GM18520 (cell line): ENCODE measurements at regions not wholly inside any gene's neighbourhood (a gene's known extent, or its start where the extent isn't known, plus 50 kb on each side); places are given as distances from the start of the nearest gene placed in this dataset.

Experiments
- ATAC-seq: cut with Tn5 transposase; IDR thresholded peaks from one replicate; pipeline ENCODE4 v1.9.1; 2021; ENCODE audit not compliant: unreplicated experiment

DNA sequence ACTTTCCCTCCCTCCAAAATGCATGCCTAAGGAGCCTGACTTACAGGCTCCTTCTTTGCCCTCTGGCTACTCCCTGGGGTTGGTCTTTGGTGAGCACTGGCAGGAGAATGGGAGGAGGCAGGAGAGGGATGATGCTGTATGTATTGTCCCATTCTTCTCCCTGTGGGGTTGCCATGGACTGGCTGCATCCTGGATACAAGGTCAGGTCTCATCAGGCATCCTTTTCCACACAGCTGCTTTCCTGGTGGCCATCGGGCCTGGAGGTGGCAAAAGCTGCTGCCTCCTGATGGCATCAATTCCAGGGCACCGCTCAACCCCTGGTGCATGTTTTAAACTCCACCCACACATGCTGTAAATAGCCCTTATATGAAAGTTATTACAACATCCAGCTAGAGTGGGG, 257.2 kb downstream of the ETS1 start:
- ATAC-seq, result no peak

DNA sequence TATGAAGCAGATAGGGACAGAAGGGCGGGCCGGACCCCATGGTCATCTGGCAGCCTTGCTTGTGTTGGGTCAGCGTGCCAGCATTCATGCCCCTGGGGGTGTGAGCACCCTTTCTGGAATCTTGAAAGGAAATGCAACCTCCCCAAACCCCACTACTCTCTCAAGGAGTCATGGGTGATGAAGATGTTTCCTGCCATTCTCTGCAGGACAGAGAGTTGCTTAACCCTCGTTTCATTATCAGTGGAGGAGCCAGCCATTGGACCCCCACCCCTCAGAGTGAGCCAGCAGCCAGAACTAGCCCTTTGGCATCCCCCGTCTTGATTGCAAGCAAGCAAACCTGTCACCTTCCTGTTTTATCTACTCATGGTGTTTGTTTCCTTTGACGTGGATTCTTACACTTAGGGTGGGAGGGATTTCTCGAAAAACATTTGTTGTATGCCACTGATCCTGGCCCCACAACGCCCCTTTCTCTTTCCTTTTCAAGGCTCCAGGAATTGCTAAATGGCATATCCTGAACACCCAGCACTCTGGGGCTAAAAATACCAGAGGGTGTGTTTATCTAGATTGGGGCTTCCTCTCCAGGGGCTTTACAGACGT, 258.3 kb downstream of the ETS1 start:
- ATAC-seq, result no peak

DNA sequence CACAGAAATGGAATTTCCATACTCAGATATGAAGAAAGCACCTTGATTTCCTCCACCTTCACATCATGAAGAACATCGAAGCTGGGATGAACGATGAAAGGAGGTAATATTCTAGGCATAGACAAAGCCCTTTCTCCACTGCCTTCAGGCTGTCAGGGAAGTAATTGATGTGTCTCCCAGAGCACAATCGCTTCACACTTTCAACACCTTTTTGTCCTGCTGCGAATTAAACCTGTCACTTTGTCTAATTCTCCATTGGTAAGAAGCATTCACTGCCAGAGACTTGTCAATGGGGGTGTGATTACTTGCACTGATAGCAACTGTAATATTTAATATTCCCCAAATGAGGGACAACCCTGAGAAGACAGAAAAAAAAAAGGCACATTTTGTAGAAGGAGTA, 260.1 kb downstream of the ETS1 start:
- no peak for ATAC-seq

DNA sequence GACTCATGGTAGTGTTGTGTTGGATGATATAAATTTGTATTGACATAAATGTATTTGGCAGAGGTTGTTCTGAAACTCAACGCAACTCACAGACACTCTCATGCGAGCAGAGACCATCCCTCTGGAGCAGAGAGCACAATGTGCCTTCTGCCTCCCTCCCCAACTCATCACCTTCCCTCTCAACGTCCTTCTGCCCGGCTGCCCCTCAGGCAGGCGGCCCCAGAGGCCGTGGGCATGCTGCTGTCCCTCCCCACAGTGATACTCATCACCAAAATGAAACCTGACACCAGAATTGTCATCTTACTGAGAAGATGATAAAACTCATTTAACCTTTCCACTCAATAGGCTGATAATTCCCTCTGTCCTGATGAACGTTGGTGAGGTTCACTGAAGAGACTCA, 260.6 kb downstream of the ETS1 start:
- ATAC-seq, result no peak

DNA sequence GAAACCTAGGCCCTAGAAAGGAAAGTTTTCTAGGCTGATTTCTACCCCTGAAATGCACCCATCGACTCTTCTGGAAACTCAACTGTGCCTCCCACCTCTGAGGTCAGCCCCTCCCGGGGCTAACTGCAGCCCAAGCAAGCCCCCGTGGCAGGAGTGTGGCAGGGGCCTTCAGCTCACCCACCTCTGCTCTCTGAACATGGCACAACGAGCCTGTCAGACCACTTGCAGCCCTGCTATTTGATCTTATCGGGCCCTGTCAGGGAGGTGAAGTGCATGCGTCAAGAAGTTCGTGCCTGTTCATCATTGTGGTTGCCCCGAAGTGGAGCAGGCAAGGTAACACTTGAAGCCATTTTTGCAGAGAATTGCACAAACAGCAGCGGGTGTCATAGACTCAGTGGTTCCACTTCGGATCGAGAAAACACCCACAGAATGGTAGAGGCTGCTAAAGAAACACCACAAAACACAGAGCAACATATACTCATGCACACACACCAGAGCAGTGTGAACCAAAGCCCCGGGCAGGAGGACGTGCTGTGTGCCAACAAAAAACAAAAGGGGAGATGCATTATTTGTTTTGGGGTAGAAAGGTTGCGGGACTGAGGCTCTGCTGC, 262.7 kb downstream of the ETS1 start:
- no peak for ATAC-seq

DNA sequence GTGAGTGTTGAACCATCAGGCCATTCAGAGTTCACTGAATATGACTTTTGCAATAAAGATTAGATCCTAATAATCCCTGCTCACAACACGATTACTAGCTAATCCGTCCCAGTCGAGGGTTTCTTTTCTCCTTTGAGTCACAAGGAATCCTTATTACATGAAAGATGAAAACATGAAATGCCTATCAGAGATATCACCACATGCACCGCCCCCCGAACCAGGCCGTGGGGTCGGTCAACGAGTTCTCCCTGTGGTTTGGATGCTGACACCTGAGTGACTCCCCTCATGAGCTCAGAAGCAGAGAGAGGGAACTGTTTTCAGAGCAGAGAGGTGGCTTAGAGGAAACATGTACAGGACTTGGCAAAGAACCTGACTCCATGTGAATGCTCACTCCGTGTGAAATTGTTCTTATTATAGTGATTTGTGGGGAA, 263.3 kb downstream of the ETS1 start:
- ATAC-seq, result no peak

DNA sequence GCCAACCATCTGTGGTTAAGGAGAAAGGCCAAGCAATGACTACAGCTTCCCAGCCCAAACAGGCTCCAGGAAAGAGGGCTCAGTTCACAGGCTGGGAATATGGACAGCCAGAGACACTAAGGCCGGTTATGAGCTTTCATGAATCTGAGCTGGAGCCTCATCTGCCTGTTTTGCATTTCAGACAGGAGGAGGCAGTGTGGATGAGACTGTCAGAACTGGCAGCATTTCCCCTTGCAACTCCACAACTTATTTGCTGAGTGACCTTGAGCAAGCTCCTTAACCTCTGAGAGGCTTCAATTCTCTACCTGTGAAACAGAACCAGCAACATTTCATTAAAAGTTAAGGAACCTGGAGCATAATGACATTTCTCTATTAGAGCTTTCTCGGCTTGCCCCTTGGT, 264.0 kb downstream of the ETS1 start:
- no peak for ATAC-seq

DNA sequence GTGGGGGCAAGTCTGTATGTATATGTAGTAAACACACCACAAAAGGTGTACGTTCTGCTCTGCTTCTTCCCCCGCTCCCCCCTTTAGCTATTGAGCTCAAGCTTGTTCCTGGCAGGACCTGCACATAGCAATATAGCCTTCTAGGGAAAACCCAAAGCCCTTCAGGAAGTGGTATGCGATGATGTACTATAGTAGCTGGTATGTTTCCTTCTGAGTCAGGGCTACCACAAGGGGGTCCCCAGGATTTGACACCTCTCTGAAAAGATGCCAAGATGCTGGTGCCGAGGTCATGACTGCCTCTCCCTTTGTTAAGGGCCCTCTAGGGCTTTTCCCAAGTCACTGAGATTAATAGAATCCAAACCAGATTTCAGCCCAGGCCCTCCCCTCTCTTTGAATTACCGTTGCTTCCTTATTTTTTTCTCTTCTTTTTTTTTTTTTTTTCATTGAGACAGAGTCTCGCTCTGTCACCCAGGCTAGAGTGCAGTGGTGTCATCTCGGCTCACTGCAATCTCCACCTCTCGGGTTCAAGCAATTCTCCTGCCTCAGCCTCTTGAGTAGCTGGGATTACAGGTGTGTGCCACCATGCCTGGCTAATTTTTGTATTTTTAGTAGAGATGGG, 268.4 kb downstream of the ETS1 start:
- ATAC-seq, result peak; percentile 94

DNA sequence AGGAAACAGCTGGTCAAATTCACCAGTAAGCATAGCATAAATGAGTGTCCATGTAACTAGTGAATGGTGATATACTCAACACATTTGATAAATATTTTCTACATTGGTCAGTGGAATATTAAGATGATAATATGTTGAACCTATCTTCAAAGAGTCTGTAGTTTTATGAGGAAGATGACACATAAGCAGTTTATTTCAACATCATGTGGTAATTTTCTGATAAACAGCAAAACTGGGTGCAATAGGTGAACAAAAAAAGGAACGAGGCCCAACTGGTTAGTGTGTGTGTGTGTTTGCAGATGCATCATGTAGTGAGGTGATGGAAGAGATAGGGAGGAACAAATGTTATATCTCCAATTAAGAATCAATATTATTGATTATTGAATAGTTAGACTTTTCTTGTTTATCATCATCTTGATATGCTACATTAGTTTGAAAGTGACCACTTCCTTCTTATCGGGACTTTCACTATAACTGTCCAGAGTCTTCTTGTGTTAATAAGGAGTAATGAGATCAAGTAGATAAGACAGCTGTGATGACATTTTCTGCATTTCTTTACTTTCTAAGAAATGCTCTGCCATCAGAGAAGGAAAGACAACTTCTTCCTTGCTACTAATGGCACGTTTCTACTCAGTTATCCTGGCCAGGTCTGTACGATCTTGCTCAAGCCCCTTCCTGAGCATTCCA, 270.7 kb downstream of the ETS1 start:
- ATAC-seq, result no peak

DNA sequence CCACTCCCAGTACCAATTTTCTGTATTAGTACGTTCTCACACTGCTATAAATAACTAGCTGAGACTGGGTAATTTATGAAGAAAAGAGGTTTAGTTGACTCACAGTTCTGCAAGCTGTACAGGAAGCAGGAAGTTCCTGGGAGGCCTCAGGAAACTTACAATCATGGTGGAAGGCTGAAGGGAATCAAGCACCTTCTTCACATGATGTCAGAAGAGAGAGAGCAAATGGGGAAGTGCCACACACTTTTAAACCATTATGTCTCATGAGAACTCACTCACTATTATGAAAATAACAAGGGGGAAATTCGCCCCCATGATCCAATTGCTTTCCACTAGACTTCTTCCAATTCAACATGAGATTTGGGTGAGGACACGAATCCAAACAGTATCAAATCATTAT, 271.4 kb downstream of the ETS1 start:
- no peak for ATAC-seq

DNA sequence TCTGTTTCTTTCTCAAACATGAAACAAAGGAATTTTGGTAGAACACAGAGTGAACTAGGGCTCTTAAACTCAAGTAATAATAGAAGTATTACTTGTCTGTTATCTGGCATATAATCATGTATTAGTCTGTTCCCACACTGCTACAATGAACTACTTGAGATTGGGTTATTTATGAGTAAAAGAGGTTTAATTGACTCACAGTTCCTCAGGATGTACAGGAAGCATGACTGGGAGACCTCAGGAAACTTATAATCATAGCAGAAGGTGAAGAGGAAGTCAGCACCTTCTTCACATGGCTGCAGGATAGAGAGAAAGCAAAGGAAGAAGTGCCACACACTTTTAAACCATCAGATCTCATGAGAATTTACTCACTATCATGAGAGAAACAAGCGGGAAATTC, 273.4 kb downstream of the ETS1 start:
- ATAC-seq, result no peak

DNA sequence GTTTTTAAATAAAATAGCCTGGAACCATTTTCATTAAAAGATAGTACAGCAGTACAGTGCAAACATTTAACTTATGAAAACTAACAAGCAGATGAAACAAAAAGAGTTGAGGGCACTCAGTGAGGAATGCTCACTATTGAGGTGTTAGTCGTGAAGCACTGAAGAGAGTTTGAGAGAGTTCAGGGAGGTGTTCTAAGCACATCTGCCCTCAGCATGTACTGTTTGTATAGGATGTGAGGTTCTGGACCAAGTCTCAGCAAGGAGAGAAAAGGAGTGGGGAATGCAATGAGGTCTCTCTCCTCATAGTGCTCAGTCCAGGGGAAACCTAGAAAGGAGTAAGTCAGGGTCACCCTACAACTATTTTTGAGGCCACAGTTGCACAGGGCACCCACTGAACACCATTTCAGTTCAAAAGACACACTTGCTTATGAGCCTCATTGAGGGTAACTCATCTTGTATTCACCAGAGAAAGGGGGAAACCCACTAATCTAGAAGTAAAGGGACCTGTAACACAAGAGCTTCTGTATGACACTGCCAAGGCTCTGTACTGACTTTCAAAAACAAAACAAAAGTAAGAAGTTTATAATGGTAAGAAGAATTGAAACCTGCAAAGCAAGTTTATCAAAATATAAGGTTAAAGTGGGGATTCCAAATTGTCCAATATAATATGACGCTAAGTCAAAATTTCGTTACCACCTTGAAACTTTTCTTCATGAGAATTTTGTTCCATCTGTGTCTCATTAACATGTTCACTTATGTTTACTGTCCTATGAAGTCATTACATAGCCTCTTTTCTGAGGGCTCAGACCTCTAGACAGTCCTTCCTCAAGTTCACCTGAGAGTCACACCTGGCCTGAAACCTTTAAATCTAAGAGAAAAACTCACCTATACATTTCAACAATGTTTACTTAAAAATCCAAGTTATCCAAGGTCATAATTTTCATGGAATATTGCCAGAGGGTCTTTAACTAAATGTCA, 275.3 kb downstream of the ETS1 start:
- peak; percentile 61 for ATAC-seq

DNA sequence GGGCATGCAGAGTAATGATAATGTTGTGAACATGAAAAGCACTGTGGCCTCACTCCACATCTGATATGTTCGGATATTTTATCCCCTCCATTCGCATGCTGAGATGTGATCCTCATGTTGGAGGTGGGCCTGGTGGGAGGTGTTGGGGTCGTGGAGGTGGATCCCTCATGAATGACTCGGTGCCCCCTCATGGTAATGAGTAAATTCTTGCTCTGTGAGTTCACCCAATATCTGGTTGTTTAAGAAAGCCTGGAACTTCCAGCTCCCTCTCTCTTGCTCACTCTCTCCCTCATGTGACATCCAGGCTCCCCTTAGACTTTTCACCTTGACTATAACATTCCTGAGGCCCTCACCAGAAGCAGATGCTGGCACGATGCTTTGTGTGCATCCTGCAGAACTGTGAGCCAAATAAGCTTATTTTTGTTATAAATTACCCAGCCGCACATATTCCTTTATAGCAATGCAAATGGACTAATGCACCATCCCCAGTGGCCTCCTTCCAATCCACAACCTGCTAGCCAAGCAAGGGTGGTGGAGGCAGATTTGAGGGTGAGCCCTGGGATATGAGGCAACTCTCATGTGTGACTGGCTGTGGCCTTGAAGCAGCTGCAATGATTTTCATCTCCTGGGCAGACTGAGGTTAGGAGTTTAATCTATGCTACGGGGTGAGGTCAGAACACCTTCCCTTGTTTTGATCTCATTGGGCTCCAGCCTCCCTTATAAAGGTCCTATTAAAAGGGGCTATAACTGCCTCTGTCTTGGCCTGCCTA, 276.5 kb downstream of the ETS1 start:
- ATAC-seq, result no peak

DNA sequence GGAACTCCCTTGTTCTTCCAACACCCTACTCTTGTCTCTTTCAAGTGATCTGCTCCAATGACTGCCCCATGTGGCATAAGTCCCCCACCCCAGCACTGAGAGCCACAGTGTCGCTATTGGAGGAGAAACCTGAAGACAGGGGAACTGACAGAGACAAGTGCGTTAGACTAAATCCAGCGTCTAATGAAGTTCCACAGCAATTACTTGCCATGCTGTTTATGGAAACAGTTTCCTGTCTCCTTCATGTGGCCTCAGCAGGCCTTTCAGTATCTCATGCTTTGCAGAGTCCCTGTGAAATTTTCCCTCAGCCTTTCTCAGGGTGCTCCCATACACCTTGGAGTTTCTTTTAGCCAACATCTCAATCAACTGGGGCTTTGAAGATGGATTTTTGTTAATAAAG, 277.4 kb downstream of the ETS1 start:
- ATAC-seq, result no peak

DNA sequence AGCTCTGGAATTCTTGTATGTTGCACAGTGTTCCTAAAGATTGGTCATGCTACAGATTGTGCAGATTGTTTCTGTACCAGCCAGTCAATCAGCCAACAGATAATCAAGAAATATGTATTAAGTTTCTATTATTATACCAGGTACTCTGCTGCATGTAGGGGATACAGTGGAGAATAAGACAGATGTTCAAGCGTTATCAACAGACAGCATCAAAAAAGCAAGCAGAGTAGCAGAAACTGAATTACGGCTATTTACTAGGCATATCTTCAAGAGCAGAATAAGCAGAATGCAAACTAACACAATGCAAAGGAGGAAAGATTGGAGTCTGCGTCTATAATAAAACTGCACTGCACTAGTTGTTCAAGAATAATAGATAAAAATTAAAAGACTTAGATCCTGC, 278.6 kb downstream of the ETS1 start:
- no peak for ATAC-seq

DNA sequence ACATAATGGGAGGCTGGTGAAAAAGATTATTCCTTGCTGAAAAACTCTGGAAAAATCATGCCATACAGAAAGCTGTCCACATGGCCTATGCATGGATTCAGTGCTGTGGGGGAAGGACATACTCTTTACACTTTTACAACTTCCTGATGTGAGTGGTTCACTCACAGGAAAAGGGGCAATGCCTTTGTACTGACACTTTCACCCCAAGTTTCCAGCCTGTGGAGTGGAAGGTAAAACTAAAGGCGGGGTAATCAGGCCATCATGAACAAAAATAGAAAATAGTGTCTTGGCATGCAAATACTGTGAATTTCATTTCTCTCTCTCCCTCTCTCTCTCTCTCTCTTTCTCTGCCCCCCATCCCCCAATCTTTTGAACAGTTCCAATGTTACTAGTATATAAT, 281.8 kb downstream of the ETS1 start:
- no peak for ATAC-seq

DNA sequence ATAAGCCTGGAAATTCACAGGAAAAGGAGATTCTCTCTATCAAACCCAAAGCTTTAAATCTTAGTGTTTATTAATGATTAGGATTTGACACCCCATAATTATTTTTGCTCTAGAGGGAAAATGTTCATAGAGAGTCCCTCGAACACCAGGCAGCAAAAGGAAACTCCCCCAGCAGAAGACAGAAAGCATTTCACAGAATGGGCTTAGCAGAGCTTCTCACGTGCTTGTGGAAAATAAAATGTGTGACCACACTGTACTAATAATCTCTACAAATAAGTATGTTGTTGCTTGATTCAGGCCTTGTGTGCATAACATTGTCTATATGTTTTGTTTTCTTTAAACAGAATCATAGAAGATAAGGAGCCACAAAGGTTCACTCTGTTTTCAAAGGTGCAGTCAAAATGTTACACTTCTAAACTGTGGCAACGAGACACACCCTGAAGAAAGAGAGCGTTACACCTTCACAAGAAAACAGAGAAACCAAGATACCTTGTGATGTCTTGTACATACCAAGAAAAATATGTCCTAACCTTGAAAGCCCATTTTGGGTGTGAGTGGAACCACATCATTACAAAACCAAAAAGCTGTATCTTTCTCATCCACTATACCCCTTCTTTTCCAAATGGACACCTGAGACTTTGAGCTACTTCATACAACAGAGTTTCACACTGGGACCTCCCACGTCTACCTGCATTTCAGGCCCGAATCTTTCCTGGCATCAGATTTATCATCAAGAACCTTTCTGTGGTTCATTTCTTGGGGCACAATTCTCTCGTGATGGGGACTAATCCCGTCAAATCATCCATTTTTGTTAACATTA, 282.5 kb downstream of the ETS1 start:
- ATAC-seq, result no peak

DNA sequence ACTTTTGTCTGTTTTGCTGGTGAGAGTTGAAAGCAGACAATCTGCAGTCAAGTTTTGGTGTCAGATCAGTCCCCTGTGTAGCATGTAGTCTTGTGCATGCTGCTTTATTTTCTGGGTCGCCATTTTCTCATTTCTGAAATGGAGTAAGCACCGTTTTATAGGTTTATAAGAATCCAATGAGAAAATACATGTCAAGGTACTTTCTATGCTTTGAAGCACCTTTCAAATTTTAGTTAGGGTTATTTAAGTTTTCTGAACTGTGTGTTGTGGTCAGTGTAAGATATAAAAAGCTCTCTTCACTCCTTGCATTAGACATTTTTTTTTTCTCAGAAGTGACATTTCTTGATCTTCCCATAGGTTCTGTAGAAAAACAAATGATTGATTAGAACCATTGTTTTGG, 283.2 kb downstream of the ETS1 start:
- no peak for ATAC-seq

DNA sequence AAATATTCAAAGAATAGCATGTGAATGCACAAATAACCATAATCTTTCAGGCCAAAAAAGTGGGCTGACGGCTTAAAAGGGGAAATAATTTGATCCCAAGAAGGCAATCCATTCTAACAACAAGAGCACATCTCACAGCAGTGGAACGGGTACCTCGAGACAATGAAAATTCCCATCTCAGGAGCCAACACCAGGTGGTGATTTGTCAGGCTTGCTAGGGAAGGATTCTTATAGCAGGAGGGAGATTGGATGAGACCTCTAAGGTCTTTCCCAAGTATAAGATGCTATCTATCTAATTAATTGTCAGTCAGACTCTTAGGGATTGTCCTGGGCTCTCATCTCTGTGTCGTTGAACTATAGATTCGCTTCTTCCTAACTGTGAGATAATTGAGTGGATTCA, 284.0 kb downstream of the ETS1 start:
- no peak for ATAC-seq
